Natural killer cell (primary cell): ENCODE measurements at regions not wholly inside any gene's neighbourhood (a gene's known extent, or its start where the extent isn't known, plus 50 kb on each side); places are given as distances from the start of the nearest gene placed in this dataset.
"Not testable (repeated sequence)": the region's sequence is repeated elsewhere in the genome, so short reads cannot be mapped to it uniquely, and the experiment has no call there.

Experiments
- ATAC-seq, 3 donors: fragments of 150-1000 bp in 2 of 3; fragments of 200-7000 bp in 1 of 3; cut with Tn5 transposase; 1 replicate in 1 of 3; 2 replicates in 2 of 3; pipeline ENCODE4 v1.10.0; 2021; ENCODE audit warnings: mild to moderate bottlenecking in 2 of 3, moderate library complexity in 2 of 3
- DNase-seq, 2 donors: peaks; one replicate each; pipeline versions ENCODE4 v3.0.0 to v3.0.0-alpha.2; 2013 to 2021; ENCODE audit warnings: mixed read lengths in 1 of 2
- H3K27ac ChIP-seq: one replicate; pipeline ENCODE4 v1.5.1; 2013; ENCODE audit warnings: mild to moderate bottlenecking, low read length
- H3K27me3 ChIP-seq: one replicate; pipeline ENCODE4 v1.6.1; 2013; ENCODE audit warnings: low read length; ENCODE audit not compliant: control insufficient read depth, insufficient read depth
- H3K36me3 ChIP-seq: one replicate; pipeline ENCODE4 v1.6.1; 2013; ENCODE audit warnings: low read length; ENCODE audit not compliant: control insufficient read depth, insufficient read depth
- H3K4me1 ChIP-seq: one replicate; pipeline ENCODE4 v1.6.1; 2013; ENCODE audit warnings: low read length; ENCODE audit not compliant: control insufficient read depth, insufficient read depth
- H3K4me3 ChIP-seq: one replicate; pipeline ENCODE4 v1.5.1; 2013; ENCODE audit warnings: low read length
- H3K9me3 ChIP-seq: one replicate; pipeline ENCODE4 v1.6.1; 2013; ENCODE audit warnings: low read length; ENCODE audit not compliant: control insufficient read depth, insufficient read depth
- H3K27ac Mint-ChIP-seq, 2 donors: one replicate each; pipeline ENCODE4 v1.8.0; 2022; ENCODE audit warnings: mild to moderate bottlenecking in 2 of 2, mixed read lengths in 2 of 2, moderate library complexity in 1 of 2
- H3K27me3 Mint-ChIP-seq, 2 donors: one replicate each; pipeline ENCODE4 v1.8.0; 2022; ENCODE audit warnings: low read depth in 2 of 2, mixed read lengths in 2 of 2
- H3K36me3 Mint-ChIP-seq: one replicate; pipeline ENCODE4 v1.8.0; 2022; ENCODE audit warnings: mixed read lengths
- H3K4me1 Mint-ChIP-seq, 2 donors: one replicate each; pipeline ENCODE4 v1.8.0; 2022; ENCODE audit warnings: mixed read lengths in 2 of 2
- H3K4me3 Mint-ChIP-seq: one replicate; pipeline ENCODE4 v1.8.0; 2022; ENCODE audit warnings: mild to moderate bottlenecking, moderate library complexity, mixed read lengths
- H3K9me3 Mint-ChIP-seq, 2 donors: one replicate each; pipeline ENCODE4 v1.8.0; 2022; ENCODE audit warnings: mixed read lengths in 2 of 2
- CTCF ChIP-seq: fragments of 200-600 bp; IDR thresholded peaks from one replicate; pipeline ENCODE4 v1.8.0; 2022; ENCODE audit warnings: antibody characterized with exemption
- WGBS: methylation state at CpG from one replicate; pipeline ENCODE4 v1.1.7; 2013; ENCODE audit warnings: missing lambda C conversion rate; ENCODE audit not compliant: insufficient coverage; 5-methylcytosine and 5-hydroxymethylcytosine counted together
- intact Hi-C: fragments of 100-400 bp; cut with micrococcal nuclease; formaldehyde crosslinking; loops from one replicate; pipeline ENCODE4 v1.14.2; 2022

- intact Hi-C loops, H3K27ac ChIP-seq, H3K4me3 Mint-ChIP-seq, H3K36me3 ChIP-seq, H3K27ac Mint-ChIP-seq, H3K27me3 Mint-ChIP-seq, H3K36me3 Mint-ChIP-seq, H3K4me1 Mint-ChIP-seq, H3K9me3 ChIP-seq, DNase-seq, H3K4me3 ChIP-seq, ATAC-seq, H3K27me3 ChIP-seq, H3K4me1 ChIP-seq: not testable (repeated sequence)
- 54% methylated on average over 2 of the region's 4 CpGs for WGBS
- H3K9me3 Mint-ChIP-seq, result peaks cover 9 to 13% of the 10 kb centered on the region in 2 donors
Observed at GRCh38 chr9:64130325-64130724, 1154.7 kb downstream of the FOXD4L5 start.

DNA sequence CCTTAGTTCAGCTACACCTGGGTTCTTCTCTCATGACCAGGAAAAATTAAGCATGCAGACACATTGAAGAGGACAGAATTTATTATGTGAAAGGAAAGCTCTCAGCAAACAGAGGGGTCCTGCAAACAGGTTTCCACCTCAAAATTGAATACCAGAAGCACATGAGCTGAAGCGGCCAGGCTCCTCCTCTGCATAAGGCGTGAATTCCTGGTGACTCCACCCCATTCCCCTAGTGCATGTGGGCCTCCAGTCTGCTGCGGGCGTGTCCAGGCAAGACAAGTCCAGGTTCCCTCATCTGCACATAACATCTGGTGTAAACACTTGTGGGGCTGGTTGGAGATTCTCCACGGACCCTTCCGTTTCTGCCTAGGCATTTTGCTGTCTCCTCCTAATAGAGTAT is 1156.4 kb downstream of the FOXD4L5 start:
- Histone ChIP-seq H3K4me3 (no peak overlapping the region), H3K27me3 (no peaks in the 10 kb centered on the region), H3K4me1 (no peaks in the 10 kb centered on the region), H3K36me3 (no peaks in the 10 kb centered on the region), H3K9me3 (no peaks in the 10 kb centered on the region), H3K27ac (no peak overlapping the region)
- H3K36me3 Mint-ChIP-seq, result no peaks in the 10 kb centered on the region
- peaks cover 12 to 17% of the 10 kb centered on the region in 2 donors for H3K9me3 Mint-ChIP-seq
- no peak for ATAC-seq
- intact Hi-C loops, result no loop called here
- H3K27me3 Mint-ChIP-seq, result no peaks in the 10 kb centered on the region
- no peaks in the 10 kb centered on the region for H3K4me1 Mint-ChIP-seq
- no peak for TF ChIP-seq CTCF
- no peak for DNase-seq
- no peak overlapping the region for H3K4me3 Mint-ChIP-seq
- H3K27ac Mint-ChIP-seq, result no peak overlapping the region
- WGBS, result 82% methylated on average over 4 of the region's 6 CpGs

DNA sequence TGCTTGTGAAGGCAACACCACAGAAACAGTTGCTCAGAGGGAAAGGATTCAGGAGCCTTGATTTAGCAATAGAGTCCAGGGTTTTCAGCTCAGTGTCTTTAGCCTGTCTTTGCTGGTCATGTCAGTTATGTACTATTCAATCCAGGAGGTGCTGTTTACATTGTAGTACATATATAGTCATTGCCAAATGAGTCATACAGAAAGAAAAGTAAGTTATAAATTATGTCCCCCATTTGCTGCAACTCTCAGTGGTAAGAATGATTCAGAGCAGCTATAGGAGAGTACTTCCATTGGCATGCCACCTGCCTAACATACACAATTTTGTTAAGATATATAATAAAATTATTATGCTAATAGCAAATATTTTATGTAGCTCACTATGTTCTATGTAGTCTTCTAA is 1163.4 kb downstream of the FOXD4L5 start:
- H3K27me3 Mint-ChIP-seq, H3K4me1 ChIP-seq, intact Hi-C loops, H3K36me3 Mint-ChIP-seq, H3K4me3 ChIP-seq, H3K4me3 Mint-ChIP-seq, ATAC-seq, H3K27me3 ChIP-seq, H3K36me3 ChIP-seq, DNase-seq, H3K27ac Mint-ChIP-seq, H3K9me3 ChIP-seq, H3K27ac ChIP-seq, H3K4me1 Mint-ChIP-seq: not testable (repeated sequence)
- peaks cover 19 to 24% of the 10 kb centered on the region in 2 donors for H3K9me3 Mint-ChIP-seq

DNA sequence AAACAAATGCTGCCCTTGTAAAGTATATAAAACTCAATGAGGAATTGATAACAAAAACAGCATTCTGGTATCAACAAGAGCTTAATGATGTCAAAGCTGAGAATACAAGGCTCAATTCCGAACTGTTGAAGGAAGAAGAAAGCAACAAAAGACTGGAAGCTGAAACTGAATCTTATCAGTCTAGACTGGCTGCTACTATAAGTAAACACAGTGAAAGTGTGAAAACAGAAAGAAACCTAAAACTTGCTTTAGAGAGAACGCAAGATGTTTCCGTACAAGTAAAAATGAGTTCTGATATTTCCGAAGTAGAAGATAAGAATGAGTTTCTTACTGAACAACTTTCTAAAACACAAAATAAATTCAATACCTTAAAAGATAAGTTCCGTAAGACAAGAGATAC is 1167.7 kb downstream of the FOXD4L5 start:
- H3K36me3 Mint-ChIP-seq, H3K9me3 ChIP-seq, H3K4me3 Mint-ChIP-seq, H3K4me3 ChIP-seq, DNase-seq, H3K36me3 ChIP-seq, H3K4me1 ChIP-seq, H3K27ac ChIP-seq, intact Hi-C loops, ATAC-seq, H3K27me3 ChIP-seq, H3K27ac Mint-ChIP-seq, H3K27me3 Mint-ChIP-seq, H3K4me1 Mint-ChIP-seq: not testable (repeated sequence)
- WGBS, result 83% methylated on average over 1 of the region's 5 CpGs
- H3K9me3 Mint-ChIP-seq, result peaks cover 12 to 19% of the 10 kb centered on the region in 2 donors

DNA sequence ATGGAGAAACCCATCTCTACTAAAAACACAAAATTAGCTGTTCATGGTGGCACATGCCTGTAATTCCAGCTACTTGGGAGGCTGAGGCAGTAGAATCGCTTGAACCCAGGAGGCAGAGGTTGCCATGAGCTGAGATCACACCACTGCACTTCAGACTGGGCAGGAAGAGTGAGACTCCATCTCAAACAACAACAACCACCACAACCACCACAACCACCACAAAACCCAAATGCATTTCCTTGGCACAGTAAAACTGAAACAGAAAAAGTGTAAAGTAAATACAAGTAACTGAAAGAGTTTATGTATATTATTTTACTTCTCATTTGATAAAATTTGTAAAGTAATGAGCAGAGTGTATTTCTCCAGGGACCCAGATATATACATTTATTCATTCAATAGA is 1177.1 kb downstream of the FOXD4L5 start:
- ATAC-seq, H3K4me3 Mint-ChIP-seq, H3K4me1 Mint-ChIP-seq, H3K4me3 ChIP-seq, H3K36me3 Mint-ChIP-seq, intact Hi-C loops, DNase-seq, H3K27me3 Mint-ChIP-seq, H3K27ac ChIP-seq, H3K9me3 ChIP-seq, H3K36me3 ChIP-seq, H3K27ac Mint-ChIP-seq, H3K4me1 ChIP-seq, H3K27me3 ChIP-seq, H3K9me3 Mint-ChIP-seq: not testable (repeated sequence)
- 50% methylated on average over 1 of the region's 1 CpG for WGBS

- H3K27ac Mint-ChIP-seq, result not testable (repeated sequence)
Observed at GRCh38 chr9:64107211-64107610, 1177.8 kb downstream of the FOXD4L5 start.

GRCh38 chr9:64105193-64105592 is 1179.8 kb downstream of the FOXD4L5 start:
- not testable (repeated sequence) for ATAC-seq

More at GRCh38 chr9:64107211-64107610, 1177.8 kb downstream of the FOXD4L5 start:
- H3K4me3 Mint-ChIP-seq, H3K9me3 ChIP-seq, DNase-seq, H3K9me3 Mint-ChIP-seq, H3K27ac ChIP-seq, H3K27me3 ChIP-seq, H3K4me1 Mint-ChIP-seq, ATAC-seq, H3K4me1 ChIP-seq, H3K36me3 Mint-ChIP-seq, H3K36me3 ChIP-seq, H3K27me3 Mint-ChIP-seq, intact Hi-C loops, H3K4me3 ChIP-seq: not testable (repeated sequence)
- 83% methylated on average over 1 of the region's 1 CpG for WGBS

GRCh38 chr9:64101504-64101903 is 1183.5 kb downstream of the FOXD4L5 start:
- intact Hi-C loops, ATAC-seq, H3K27ac Mint-ChIP-seq, DNase-seq, H3K4me3 Mint-ChIP-seq, H3K27me3 ChIP-seq, H3K4me3 ChIP-seq, H3K36me3 Mint-ChIP-seq, H3K4me1 ChIP-seq, H3K4me1 Mint-ChIP-seq, H3K36me3 ChIP-seq, H3K27me3 Mint-ChIP-seq, H3K9me3 ChIP-seq, H3K27ac ChIP-seq: not testable (repeated sequence)
- H3K9me3 Mint-ChIP-seq, result peaks cover 12% of the 10 kb centered on the region in 2 donors
- WGBS, result 64% methylated on average over 2 of the region's 3 CpGs

More at GRCh38 chr9:64105193-64105592, 1179.8 kb downstream of the FOXD4L5 start:
- H3K4me1 ChIP-seq, H3K36me3 Mint-ChIP-seq, H3K27me3 Mint-ChIP-seq, H3K27me3 ChIP-seq, H3K4me3 ChIP-seq, H3K27ac ChIP-seq, DNase-seq, H3K27ac Mint-ChIP-seq, H3K9me3 ChIP-seq, intact Hi-C loops, H3K4me1 Mint-ChIP-seq, H3K36me3 ChIP-seq, H3K4me3 Mint-ChIP-seq: not testable (repeated sequence)
- WGBS, result 68% methylated on average over 1 of the region's 1 CpG
- peaks cover 10 to 11% of the 10 kb centered on the region in 2 donors for H3K9me3 Mint-ChIP-seq
